WTC11 (cell line): ENCODE measurements at regions not wholly inside any gene's neighbourhood (a gene's known extent, or its start where the extent isn't known, plus 50 kb on each side); places are given as distances from the start of the nearest gene placed in this dataset.

Experiments
- ESRRA ChIP-seq: sonication (generic); formaldehyde crosslinking; IDR thresholded peaks from 2 replicates; pipeline ENCODE4 v1.8.1; 2022; ENCODE audit warnings: mild to moderate bottlenecking, missing genetic modification reagents, borderline replicate concordance
- ETV6 ChIP-seq: sonication (generic); formaldehyde crosslinking; IDR thresholded peaks from 2 replicates; pipeline ENCODE4 v1.8.1; 2022; ENCODE audit warnings: mild to moderate bottlenecking, missing genetic modification reagents
- FOXP1 ChIP-seq: sonication (generic); formaldehyde crosslinking; IDR thresholded peaks from 2 replicates; pipeline ENCODE4 v1.8.0; 2022; ENCODE audit warnings: missing genetic modification reagents, mild to moderate bottlenecking, moderate library complexity, borderline replicate concordance
- TEAD4 ChIP-seq: sonication (generic); formaldehyde crosslinking; IDR thresholded peaks from 2 replicates; pipeline ENCODE4 v1.8.0; 2022; ENCODE audit warnings: mild to moderate bottlenecking, missing genetic modification reagents
- ZNF121 ChIP-seq: sonication (generic); formaldehyde crosslinking; IDR thresholded peaks from 2 replicates; pipeline ENCODE4 v1.8.0; 2023; ENCODE audit warnings: missing genetic modification reagents
- ZNF219 ChIP-seq: sonication (generic); formaldehyde crosslinking; IDR thresholded peaks from 2 replicates; pipeline ENCODE4 v1.8.0; 2023; ENCODE audit warnings: missing genetic modification reagents, mild to moderate bottlenecking, borderline replicate concordance
- TF ChIP-seq, protein P1 (sequence below): sonication (generic); formaldehyde crosslinking; IDR thresholded peaks from 2 replicates; pipeline ENCODE4 v1.8.0; 2023; ENCODE audit warnings: mild to moderate bottlenecking, missing genetic modification reagents
- TF ChIP-seq, protein P2 (sequence below): fragments of 200-600 bp; IDR thresholded peaks from 2 replicates; pipeline ENCODE4 v1.8.0; 2022; ENCODE audit warnings: antibody characterized with exemption
- TF ChIP-seq, protein P3 (sequence below): sonication (generic); formaldehyde crosslinking; IDR thresholded peaks from 2 replicates; pipeline ENCODE4 v1.8.0; 2023; ENCODE audit warnings: missing genetic modification reagents

DNA sequence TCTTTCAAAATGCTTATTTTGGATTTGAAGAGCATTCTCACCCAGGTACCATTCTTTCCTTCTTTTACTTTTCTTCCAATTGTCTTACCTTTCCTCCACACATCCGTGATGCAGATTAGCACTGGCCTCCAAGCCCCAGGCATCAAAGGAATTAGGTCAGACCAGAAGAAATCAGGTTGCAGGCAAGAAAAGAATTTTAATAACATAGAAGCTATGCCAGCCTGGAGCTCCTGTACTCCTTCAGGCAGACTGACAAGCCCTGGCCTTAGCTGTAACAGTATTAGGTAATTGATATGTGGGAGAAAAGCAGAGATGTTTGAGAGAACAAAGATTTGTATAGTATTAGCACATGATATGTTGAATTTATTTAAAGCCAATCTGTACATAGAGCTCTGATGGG lies 390.4 kb upstream of the ADGRL2 start:
- no peak for TF ChIP-seq ESRRA (CRISPR knock-in tag)
- TF ChIP-seq TEAD4 (CRISPR knock-in tag): no peak
- TF ChIP-seq ZNF219 (CRISPR knock-in tag): no peak
- TF ChIP-seq, protein P1, sequence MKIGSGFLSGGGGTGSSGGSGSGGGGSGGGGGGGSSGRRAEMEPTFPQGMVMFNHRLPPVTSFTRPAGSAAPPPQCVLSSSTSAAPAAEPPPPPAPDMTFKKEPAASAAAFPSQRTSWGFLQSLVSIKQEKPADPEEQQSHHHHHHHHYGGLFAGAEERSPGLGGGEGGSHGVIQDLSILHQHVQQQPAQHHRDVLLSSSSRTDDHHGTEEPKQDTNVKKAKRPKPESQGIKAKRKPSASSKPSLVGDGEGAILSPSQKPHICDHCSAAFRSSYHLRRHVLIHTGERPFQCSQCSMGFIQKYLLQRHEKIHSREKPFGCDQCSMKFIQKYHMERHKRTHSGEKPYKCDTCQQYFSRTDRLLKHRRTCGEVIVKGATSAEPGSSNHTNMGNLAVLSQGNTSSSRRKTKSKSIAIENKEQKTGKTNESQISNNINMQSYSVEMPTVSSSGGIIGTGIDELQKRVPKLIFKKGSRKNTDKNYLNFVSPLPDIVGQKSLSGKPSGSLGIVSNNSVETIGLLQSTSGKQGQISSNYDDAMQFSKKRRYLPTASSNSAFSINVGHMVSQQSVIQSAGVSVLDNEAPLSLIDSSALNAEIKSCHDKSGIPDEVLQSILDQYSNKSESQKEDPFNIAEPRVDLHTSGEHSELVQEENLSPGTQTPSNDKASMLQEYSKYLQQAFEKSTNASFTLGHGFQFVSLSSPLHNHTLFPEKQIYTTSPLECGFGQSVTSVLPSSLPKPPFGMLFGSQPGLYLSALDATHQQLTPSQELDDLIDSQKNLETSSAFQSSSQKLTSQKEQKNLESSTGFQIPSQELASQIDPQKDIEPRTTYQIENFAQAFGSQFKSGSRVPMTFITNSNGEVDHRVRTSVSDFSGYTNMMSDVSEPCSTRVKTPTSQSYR (CRISPR knock-in tag): no peak
- TF ChIP-seq, protein P2, sequence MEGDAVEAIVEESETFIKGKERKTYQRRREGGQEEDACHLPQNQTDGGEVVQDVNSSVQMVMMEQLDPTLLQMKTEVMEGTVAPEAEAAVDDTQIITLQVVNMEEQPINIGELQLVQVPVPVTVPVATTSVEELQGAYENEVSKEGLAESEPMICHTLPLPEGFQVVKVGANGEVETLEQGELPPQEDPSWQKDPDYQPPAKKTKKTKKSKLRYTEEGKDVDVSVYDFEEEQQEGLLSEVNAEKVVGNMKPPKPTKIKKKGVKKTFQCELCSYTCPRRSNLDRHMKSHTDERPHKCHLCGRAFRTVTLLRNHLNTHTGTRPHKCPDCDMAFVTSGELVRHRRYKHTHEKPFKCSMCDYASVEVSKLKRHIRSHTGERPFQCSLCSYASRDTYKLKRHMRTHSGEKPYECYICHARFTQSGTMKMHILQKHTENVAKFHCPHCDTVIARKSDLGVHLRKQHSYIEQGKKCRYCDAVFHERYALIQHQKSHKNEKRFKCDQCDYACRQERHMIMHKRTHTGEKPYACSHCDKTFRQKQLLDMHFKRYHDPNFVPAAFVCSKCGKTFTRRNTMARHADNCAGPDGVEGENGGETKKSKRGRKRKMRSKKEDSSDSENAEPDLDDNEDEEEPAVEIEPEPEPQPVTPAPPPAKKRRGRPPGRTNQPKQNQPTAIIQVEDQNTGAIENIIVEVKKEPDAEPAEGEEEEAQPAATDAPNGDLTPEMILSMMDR: no peak
- no peak for TF ChIP-seq ETV6 (CRISPR knock-in tag)
- TF ChIP-seq, protein P3, sequence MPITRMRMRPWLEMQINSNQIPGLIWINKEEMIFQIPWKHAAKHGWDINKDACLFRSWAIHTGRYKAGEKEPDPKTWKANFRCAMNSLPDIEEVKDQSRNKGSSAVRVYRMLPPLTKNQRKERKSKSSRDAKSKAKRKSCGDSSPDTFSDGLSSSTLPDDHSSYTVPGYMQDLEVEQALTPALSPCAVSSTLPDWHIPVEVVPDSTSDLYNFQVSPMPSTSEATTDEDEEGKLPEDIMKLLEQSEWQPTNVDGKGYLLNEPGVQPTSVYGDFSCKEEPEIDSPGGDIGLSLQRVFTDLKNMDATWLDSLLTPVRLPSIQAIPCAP (CRISPR knock-in tag): no peak
- TF ChIP-seq ZNF121 (CRISPR knock-in tag): no peak
- no peak for TF ChIP-seq FOXP1 (CRISPR knock-in tag)
